Calu3 (cell line): ENCODE measurements at regions not wholly inside any gene's neighbourhood (a gene's known extent, or its start where the extent isn't known, plus 50 kb on each side); places are given as distances from the start of the nearest gene placed in this dataset.

ENCODE experiments used
- BruUV-seq: library from RNA; stranded (reverse); fragments of 400-500 nt; replicated peaks from 2 replicates; lab custom pipeline; 2021; lab: Mats Ljungman, UMichigan
- CTCF ChIA-PET: fragments of 300-600 bp; sonication (Branson Sonifier 250); formaldehyde crosslinking; loops from one replicate; lab custom pipeline; 2022; ENCODE audit warnings: antibody characterized with exemption; lab: Charles Lee
- DNase-seq: peaks from one replicate; pipeline ENCODE4 v3.0.0; 2022
- H3K27ac Mint-ChIP-seq: one replicate; pipeline ENCODE4 v1.8.0; 2022; ENCODE audit warnings: mixed read lengths; ENCODE audit not compliant: unreplicated experiment
- H3K27me3 Mint-ChIP-seq: one replicate; pipeline ENCODE4 v1.8.0; 2022; ENCODE audit warnings: mixed read lengths; ENCODE audit not compliant: unreplicated experiment
- H3K36me3 Mint-ChIP-seq: one replicate; pipeline ENCODE4 v1.8.0; 2022; ENCODE audit warnings: mild to moderate bottlenecking, moderate library complexity, mixed read lengths; ENCODE audit not compliant: insufficient read depth, unreplicated experiment
- H3K4me1 Mint-ChIP-seq: one replicate; pipeline ENCODE4 v1.8.0; 2022; ENCODE audit warnings: mild to moderate bottlenecking, low read depth, mixed read lengths; ENCODE audit not compliant: unreplicated experiment
- H3K4me3 Mint-ChIP-seq: one replicate; pipeline ENCODE4 v1.8.0; 2022; ENCODE audit warnings: mild to moderate bottlenecking, low read depth, moderate library complexity, mixed read lengths; ENCODE audit not compliant: unreplicated experiment
- H3K9me3 Mint-ChIP-seq: one replicate; pipeline ENCODE4 v1.8.0; 2022; ENCODE audit warnings: low read depth, mixed read lengths; ENCODE audit not compliant: unreplicated experiment
- CTCF ChIP-seq: fragments of 200-600 bp; IDR thresholded peaks from one replicate; pipeline ENCODE4 v1.8.0; 2022; ENCODE audit warnings: antibody characterized with exemption; ENCODE audit not compliant: unreplicated experiment
- intact Hi-C: fragments of 100-400 bp; cut with micrococcal nuclease; formaldehyde crosslinking; loops from one replicate; pipeline ENCODE4 v1.10.0; 2022; ENCODE audit not compliant: unreplicated experiment

GRCh38 chr17:33642002-33642401 is 348.9 kb upstream of the ASIC2 start:
- DNase-seq: no peak
- no peak overlapping the region for H3K4me3 Mint-ChIP-seq
- H3K36me3 Mint-ChIP-seq: no peaks in the 10 kb centered on the region
- intact Hi-C loops: no loop called here
- no peaks in the 10 kb centered on the region for H3K4me1 Mint-ChIP-seq
- peaks cover 64% of the 10 kb centered on the region for H3K27me3 Mint-ChIP-seq
- CTCF ChIA-PET: no interaction called here
- no peak overlapping the region for H3K27ac Mint-ChIP-seq
- H3K9me3 Mint-ChIP-seq: peaks cover 2% of the 10 kb centered on the region
- BruUV-seq: no TSS peak
- no peak for TF ChIP-seq CTCF

- H3K4me3 Mint-ChIP-seq: no peak overlapping the region
- intact Hi-C loops: no loop called here
- H3K4me1 Mint-ChIP-seq: no peaks in the 10 kb centered on the region
- no peaks in the 10 kb centered on the region for H3K9me3 Mint-ChIP-seq
- CTCF ChIA-PET: no interaction called here
- H3K27me3 Mint-ChIP-seq: peaks cover 56% of the 10 kb centered on the region
- H3K27ac Mint-ChIP-seq: no peak overlapping the region
- no peak for TF ChIP-seq CTCF
- H3K36me3 Mint-ChIP-seq: no peaks in the 10 kb centered on the region
- peak; percentile 11 for DNase-seq
- no TSS peak for BruUV-seq
Measured at GRCh38 chr17:33647956-33648355, 354.9 kb upstream of the ASIC2 start.

- no peak for DNase-seq
- TF ChIP-seq CTCF: no peak
- BruUV-seq: no TSS peak
- Mint-ChIP-seq H3K36me3 (no peaks in the 10 kb centered on the region), H3K4me1 (no peaks in the 10 kb centered on the region), H3K9me3 (no peaks in the 10 kb centered on the region), H3K4me3 (no peak overlapping the region), H3K27me3 (peaks cover 61% of the 10 kb centered on the region), H3K27ac (no peak overlapping the region)
- CTCF ChIA-PET: interaction anchor here (0.6 kb wide), 1 partner anchor 11 kb away, joined by 4 read pairs; no protein-coding TSS in a partner anchor
- intact Hi-C loops: no loop called here
Measured at GRCh38 chr17:33650304-33650703, 357.2 kb upstream of the ASIC2 start.

- no TSS peak for BruUV-seq
- Mint-ChIP-seq H3K36me3 (no peaks in the 10 kb centered on the region), H3K27me3 (peaks cover 54% of the 10 kb centered on the region), H3K4me1 (no peaks in the 10 kb centered on the region), H3K27ac (no peak overlapping the region), H3K4me3 (no peak overlapping the region), H3K9me3 (no peaks in the 10 kb centered on the region)
- intact Hi-C loops: no loop called here
- TF ChIP-seq CTCF: no peak
- no peak for DNase-seq
- CTCF ChIA-PET: interaction anchor here (1.0 kb wide), 1 partner anchor 13 kb away, joined by 3 read pairs; no protein-coding TSS in a partner anchor
Measured at GRCh38 chr17:33651686-33652085, 358.6 kb upstream of the ASIC2 start.
